SK-N-SH treated with all-trans-retinoic acid at 6 μM for 48 hours (cell line): ENCODE measurements at regions not wholly inside any gene's neighbourhood (a gene's known extent, or its start where the extent isn't known, plus 50 kb on each side); places are given as distances from the start of the nearest gene placed in this dataset.

Experiments
- ATAC-seq: fragments of 200-7000 bp; cut with Tn5 transposase; 3 replicates; pipeline ENCODE4 v1.9.1; 2020; ENCODE audit warnings: mild to moderate bottlenecking, moderate library complexity
- ARNTL ChIP-seq: fragments of 450-650 bp; formaldehyde crosslinking; IDR thresholded peaks from 2 replicates; pipeline ENCODE4 v1.5.0; 2020; ENCODE audit warnings: low read depth, mild to moderate bottlenecking, moderate library complexity, borderline replicate concordance
- BACH2 ChIP-seq: fragments of 250-450 bp; sonication (Bioruptor Pico); IDR thresholded peaks from 2 replicates; pipeline ENCODE4 v1.9.0; 2021; ENCODE audit warnings: mild to moderate bottlenecking, borderline replicate concordance
- CSDC2 ChIP-seq: fragments of 250-450 bp; sonication (Bioruptor Pico); IDR thresholded peaks from 2 replicates; pipeline ENCODE4 v1.5.0; 2020; ENCODE audit warnings: mild to moderate bottlenecking, moderate library complexity
- CSRNP3 ChIP-seq: fragments of 250-450 bp; sonication (Bioruptor Pico); IDR thresholded peaks from 2 replicates; pipeline ENCODE4 v1.5.1; 2021; ENCODE audit warnings: mild to moderate bottlenecking, moderate library complexity
- ESRRG ChIP-seq: fragments of 250-450 bp; sonication (Bioruptor Pico); IDR thresholded peaks from 2 replicates; pipeline ENCODE4 v1.6.1; 2021; ENCODE audit warnings: mild to moderate bottlenecking
- GLIS3 ChIP-seq: fragments of 250-450 bp; sonication (Bioruptor Pico); IDR thresholded peaks from 2 replicates; pipeline ENCODE4 v1.5.0; 2020; ENCODE audit warnings: mild to moderate bottlenecking, moderate library complexity
- OSR1 ChIP-seq: fragments of 250-450 bp; sonication (Bioruptor Pico); IDR thresholded peaks from 2 replicates; pipeline ENCODE4 v1.8.0; 2022; ENCODE audit warnings: moderate library complexity, mild to moderate bottlenecking, inconsistent platforms
- PPARA ChIP-seq: fragments of 250-450 bp; sonication (Bioruptor Pico); IDR thresholded peaks from 2 replicates; pipeline ENCODE4 v1.5.0; 2020; ENCODE audit warnings: mild to moderate bottlenecking, borderline replicate concordance
- RARB ChIP-seq: fragments of 250-450 bp; sonication (Bioruptor Pico); IDR thresholded peaks from 2 replicates; pipeline ENCODE4 v1.8.0; 2021; ENCODE audit warnings: mild to moderate bottlenecking, moderate library complexity
- SNAI2 ChIP-seq: fragments of 250-450 bp; sonication (Bioruptor Pico); IDR thresholded peaks from 2 replicates; pipeline ENCODE4 v1.5.0; 2020; ENCODE audit warnings: mild to moderate bottlenecking, moderate library complexity
- TCF4 ChIP-seq: fragments of 250-450 bp; sonication (Bioruptor Pico); IDR thresholded peaks from 2 replicates; pipeline ENCODE4 v1.8.0; 2021; ENCODE audit warnings: mild to moderate bottlenecking, moderate library complexity, borderline replicate concordance
- TOX ChIP-seq: fragments of 250-450 bp; sonication (Bioruptor Pico); IDR thresholded peaks from 2 replicates; pipeline ENCODE4 v1.8.0; 2021; ENCODE audit warnings: mild to moderate bottlenecking, moderate library complexity, borderline replicate concordance
- ZC3H10 ChIP-seq: fragments of 250-450 bp; sonication (Bioruptor Pico); IDR thresholded peaks from 2 replicates; pipeline ENCODE4 v1.5.1; 2021; ENCODE audit warnings: mild to moderate bottlenecking, moderate library complexity
- ZFP3 ChIP-seq: fragments of 250-450 bp; sonication (Bioruptor Pico); IDR thresholded peaks from 2 replicates; pipeline ENCODE4 v1.5.0; 2020; ENCODE audit warnings: mild to moderate bottlenecking, moderate library complexity
- ZNF565 ChIP-seq: fragments of 450-650 bp; formaldehyde crosslinking; conservative IDR thresholded peaks from 2 replicates; pipeline ENCODE4 v1.5.0; 2020; ENCODE audit warnings: low read depth, mild to moderate bottlenecking, moderate library complexity
- ZNF70 ChIP-seq: fragments of 450-650 bp; formaldehyde crosslinking; IDR thresholded peaks from 2 replicates; pipeline ENCODE4 v1.5.0; 2020; ENCODE audit warnings: mild to moderate bottlenecking, moderate library complexity
- ZNF8 ChIP-seq: fragments of 450-650 bp; formaldehyde crosslinking; IDR thresholded peaks from 2 replicates; pipeline ENCODE4 v1.5.0; 2020; ENCODE audit warnings: mild to moderate bottlenecking, moderate library complexity
- TF ChIP-seq, protein P1 (sequence below): fragments of 250-450 bp; sonication (Bioruptor Pico); IDR thresholded peaks from 2 replicates; pipeline ENCODE4 v1.8.0; 2020; ENCODE audit warnings: mild to moderate bottlenecking, moderate library complexity, borderline replicate concordance
- TF ChIP-seq, protein P2 (sequence below): fragments of 250-450 bp; sonication (Bioruptor Pico); IDR thresholded peaks from 2 replicates; pipeline ENCODE4 v1.5.1; 2020; ENCODE audit warnings: low read depth, mild to moderate bottlenecking, moderate library complexity
- TF ChIP-seq, protein P3 (sequence below): fragments of 250-450 bp; sonication (Bioruptor Pico); IDR thresholded peaks from 2 replicates; pipeline ENCODE4 v1.5.0; 2020; ENCODE audit warnings: mild to moderate bottlenecking, moderate library complexity
- TF ChIP-seq, protein P4 (sequence below): fragments of 250-450 bp; sonication (Bioruptor Pico); IDR thresholded peaks from 2 replicates; pipeline ENCODE4 v1.8.0; 2021; ENCODE audit warnings: low read depth, mild to moderate bottlenecking, moderate library complexity, borderline replicate concordance

DNA sequence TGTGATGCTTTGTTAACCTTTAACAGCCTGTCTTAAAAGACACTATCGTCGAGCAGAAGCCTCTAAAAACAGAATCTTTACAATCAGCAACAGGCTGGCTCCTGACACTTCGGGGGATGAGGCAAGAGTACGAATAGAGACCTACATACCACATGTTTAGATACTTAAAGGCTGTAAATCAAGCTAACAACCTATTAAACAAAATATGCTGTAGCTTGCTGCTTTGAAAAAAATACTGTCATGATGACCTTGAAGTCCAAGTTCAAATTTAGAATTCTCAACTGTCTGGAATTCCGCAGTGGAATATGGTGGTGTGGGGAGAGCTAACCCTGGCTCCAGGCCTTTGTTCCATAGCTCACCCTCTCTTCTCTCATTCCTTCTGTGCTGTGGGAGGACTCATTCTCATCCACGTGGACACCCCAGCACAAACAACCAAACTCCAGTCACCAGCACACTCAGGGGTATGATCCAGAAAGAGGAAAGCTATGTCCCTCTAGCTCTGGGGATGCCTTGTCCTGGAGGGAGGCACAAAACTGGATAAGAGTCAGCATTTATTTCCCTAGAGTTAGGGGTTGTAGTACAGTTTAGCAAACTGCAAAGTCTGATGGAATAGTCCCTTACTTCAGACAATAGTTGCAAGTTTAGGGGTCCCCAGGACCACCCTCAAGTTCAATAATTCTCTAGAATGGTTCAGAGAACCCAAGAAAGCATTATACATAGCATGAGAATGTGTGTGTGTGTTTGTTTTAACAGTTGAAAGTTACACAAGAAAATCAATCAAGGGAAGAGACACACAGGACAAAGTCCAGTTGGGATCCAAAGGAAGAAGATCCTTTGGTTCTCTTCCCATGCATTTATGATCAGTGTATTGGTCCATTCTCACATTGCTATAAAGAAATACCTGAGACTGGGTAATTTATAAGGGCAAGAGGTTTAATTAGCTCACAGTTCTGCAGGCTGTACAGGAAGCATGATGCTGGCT, 196.1 kb upstream of the SVIL start:
- ATAC-seq = no peak
- TF ChIP-seq SNAI2 (CRISPR knock-in tag) = no peak
- TF ChIP-seq, protein P1, sequence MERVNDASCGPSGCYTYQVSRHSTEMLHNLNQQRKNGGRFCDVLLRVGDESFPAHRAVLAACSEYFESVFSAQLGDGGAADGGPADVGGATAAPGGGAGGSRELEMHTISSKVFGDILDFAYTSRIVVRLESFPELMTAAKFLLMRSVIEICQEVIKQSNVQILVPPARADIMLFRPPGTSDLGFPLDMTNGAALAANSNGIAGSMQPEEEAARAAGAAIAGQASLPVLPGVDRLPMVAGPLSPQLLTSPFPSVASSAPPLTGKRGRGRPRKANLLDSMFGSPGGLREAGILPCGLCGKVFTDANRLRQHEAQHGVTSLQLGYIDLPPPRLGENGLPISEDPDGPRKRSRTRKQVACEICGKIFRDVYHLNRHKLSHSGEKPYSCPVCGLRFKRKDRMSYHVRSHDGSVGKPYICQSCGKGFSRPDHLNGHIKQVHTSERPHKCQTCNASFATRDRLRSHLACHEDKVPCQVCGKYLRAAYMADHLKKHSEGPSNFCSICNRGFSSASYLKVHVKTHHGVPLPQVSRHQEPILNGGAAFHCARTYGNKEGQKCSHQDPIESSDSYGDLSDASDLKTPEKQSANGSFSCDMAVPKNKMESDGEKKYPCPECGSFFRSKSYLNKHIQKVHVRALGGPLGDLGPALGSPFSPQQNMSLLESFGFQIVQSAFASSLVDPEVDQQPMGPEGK (CRISPR knock-in tag) = no peak
- TF ChIP-seq TOX = no peak
- TF ChIP-seq TCF4 (CRISPR knock-in tag) = no peak
- TF ChIP-seq ZNF565 = no peak
- no peak for TF ChIP-seq ARNTL (CRISPR knock-in tag)
- TF ChIP-seq OSR1 = no peak
- TF ChIP-seq GLIS3 (CRISPR knock-in tag) = no peak
- TF ChIP-seq RARB = no peak
- TF ChIP-seq, protein P2, sequence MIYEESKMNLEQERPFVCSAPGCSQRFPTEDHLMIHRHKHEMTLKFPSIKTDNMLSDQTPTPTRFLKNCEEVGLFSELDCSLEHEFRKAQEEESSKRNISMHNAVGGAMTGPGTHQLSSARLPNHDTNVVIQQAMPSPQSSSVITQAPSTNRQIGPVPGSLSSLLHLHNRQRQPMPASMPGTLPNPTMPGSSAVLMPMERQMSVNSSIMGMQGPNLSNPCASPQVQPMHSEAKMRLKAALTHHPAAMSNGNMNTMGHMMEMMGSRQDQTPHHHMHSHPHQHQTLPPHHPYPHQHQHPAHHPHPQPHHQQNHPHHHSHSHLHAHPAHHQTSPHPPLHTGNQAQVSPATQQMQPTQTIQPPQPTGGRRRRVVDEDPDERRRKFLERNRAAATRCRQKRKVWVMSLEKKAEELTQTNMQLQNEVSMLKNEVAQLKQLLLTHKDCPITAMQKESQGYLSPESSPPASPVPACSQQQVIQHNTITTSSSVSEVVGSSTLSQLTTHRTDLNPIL = no peak
- no peak for TF ChIP-seq ESRRG (CRISPR knock-in tag)
- no peak for TF ChIP-seq ZNF8 (CRISPR knock-in tag)
- TF ChIP-seq ZC3H10 = no peak
- no peak for TF ChIP-seq CSRNP3 (CRISPR knock-in tag)
- TF ChIP-seq ZFP3 = no peak
- no peak for TF ChIP-seq BACH2 (CRISPR knock-in tag)
- TF ChIP-seq, all 23 proteins: peak for 0

DNA sequence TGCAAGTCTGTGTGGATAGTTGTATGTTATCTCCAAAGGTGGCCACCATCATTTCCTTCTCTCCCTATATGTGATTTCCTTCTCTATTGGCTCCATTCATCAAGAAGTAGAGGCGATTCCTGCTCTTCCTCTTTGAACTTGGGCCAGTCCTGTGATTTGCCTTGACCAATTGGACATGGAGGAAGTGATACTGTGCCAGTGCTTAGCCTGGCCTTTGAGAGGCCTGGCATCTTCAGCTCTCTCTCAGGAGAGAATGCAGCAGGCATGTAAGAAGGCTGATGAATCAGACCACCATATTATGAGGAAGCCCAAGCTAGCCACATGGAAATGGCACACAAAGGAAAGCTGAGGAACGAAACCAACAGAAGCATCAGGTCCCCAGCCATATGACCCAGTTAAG, 195.0 kb upstream of the SVIL start:
- TF ChIP-seq GLIS3 (CRISPR knock-in tag) (no peak), ZNF70 (no peak), PPARA (CRISPR knock-in tag) (no peak), TOX (no peak), ZC3H10 (no peak), ARNTL (CRISPR knock-in tag) (no peak), BACH2 (CRISPR knock-in tag) (no peak), ESRRG (CRISPR knock-in tag) (no peak), SNAI2 (CRISPR knock-in tag) (no peak), CSDC2 (CRISPR knock-in tag) (no peak), OSR1 (no peak), CSRNP3 (CRISPR knock-in tag) (no peak), ZNF565 (no peak)
- TF ChIP-seq, protein P3, sequence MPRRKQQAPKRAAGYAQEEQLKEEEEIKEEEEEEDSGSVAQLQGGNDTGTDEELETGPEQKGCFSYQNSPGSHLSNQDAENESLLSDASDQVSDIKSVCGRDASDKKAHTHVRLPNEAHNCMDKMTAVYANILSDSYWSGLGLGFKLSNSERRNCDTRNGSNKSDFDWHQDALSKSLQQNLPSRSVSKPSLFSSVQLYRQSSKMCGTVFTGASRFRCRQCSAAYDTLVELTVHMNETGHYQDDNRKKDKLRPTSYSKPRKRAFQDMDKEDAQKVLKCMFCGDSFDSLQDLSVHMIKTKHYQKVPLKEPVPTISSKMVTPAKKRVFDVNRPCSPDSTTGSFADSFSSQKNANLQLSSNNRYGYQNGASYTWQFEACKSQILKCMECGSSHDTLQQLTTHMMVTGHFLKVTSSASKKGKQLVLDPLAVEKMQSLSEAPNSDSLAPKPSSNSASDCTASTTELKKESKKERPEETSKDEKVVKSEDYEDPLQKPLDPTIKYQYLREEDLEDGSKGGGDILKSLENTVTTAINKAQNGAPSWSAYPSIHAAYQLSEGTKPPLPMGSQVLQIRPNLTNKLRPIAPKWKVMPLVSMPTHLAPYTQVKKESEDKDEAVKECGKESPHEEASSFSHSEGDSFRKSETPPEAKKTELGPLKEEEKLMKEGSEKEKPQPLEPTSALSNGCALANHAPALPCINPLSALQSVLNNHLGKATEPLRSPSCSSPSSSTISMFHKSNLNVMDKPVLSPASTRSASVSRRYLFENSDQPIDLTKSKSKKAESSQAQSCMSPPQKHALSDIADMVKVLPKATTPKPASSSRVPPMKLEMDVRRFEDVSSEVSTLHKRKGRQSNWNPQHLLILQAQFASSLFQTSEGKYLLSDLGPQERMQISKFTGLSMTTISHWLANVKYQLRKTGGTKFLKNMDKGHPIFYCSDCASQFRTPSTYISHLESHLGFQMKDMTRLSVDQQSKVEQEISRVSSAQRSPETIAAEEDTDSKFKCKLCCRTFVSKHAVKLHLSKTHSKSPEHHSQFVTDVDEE (CRISPR knock-in tag) = no peak
- TF ChIP-seq, protein P4, sequence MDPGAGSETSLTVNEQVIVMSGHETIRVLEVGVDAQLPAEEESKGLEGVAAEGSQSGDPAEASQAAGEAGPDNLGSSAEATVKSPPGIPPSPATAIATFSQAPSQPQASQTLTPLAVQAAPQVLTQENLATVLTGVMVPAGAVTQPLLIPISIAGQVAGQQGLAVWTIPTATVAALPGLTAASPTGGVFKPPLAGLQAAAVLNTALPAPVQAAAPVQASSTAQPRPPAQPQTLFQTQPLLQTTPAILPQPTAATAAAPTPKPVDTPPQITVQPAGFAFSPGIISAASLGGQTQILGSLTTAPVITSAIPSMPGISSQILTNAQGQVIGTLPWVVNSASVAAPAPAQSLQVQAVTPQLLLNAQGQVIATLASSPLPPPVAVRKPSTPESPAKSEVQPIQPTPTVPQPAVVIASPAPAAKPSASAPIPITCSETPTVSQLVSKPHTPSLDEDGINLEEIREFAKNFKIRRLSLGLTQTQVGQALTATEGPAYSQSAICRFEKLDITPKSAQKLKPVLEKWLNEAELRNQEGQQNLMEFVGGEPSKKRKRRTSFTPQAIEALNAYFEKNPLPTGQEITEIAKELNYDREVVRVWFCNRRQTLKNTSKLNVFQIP (CRISPR knock-in tag) = no peak
- ATAC-seq = no peak
